ENCODE measurements at regions not wholly inside any gene's neighbourhood (a gene's known extent, or its start where the extent isn't known, plus 50 kb on each side); places are given as distances from the start of the nearest gene placed in this dataset.

DNA sequence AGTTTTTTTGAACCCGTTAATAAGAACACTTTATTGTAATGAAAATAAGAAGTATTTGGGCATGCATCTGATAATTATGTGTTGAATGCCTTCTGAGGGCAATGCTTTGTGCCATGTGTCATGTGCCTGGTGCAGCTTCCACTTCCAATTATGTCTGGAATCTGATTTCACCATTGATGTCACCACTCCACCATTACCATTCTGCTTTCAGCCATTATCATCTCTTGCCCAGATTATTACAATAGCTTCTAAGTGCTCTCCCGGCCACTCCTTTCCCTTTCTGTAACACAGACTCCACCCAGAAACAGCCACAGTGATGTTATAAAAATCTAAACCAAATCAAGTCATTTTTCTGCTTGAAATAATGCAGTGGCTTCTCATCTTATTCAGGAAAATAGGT is 171.7 kb downstream of the C9orf152 start:
- DNase-seq: no peak
- Histone ChIP-seq H3K27ac (ENCODE audit: low read depth in 2 of 2, low read length in 2 of 2) (no peak overlapping the region), H3K9me3 (ENCODE audit: control insufficient read depth in 2 of 3, insufficient read depth in 1 of 3, low read length in 3 of 3) (no peaks in the 10 kb centered on the region), H3K4me3 (ENCODE audit: low read length in 3 of 3) (no peak overlapping the region), H3K36me3 (ENCODE audit: control insufficient read depth in 2 of 3, insufficient read depth in 3 of 3, low read length in 3 of 3) (no peaks in the 10 kb centered on the region), H3K27me3 (ENCODE audit: control insufficient read depth, insufficient read depth, low read length) (no peaks in the 10 kb centered on the region), H3K9ac (ENCODE audit: low read length in 3 of 3) (no peak overlapping the region), H3K4me1 (ENCODE audit: control insufficient read depth in 2 of 3, insufficient read depth in 2 of 3, low read depth in 1 of 3, low read length in 3 of 3) (peaks cover 0 to 12% (median 0%) of the 10 kb centered on the region in 3 donors)
- TF ChIP-seq, protein P1, sequence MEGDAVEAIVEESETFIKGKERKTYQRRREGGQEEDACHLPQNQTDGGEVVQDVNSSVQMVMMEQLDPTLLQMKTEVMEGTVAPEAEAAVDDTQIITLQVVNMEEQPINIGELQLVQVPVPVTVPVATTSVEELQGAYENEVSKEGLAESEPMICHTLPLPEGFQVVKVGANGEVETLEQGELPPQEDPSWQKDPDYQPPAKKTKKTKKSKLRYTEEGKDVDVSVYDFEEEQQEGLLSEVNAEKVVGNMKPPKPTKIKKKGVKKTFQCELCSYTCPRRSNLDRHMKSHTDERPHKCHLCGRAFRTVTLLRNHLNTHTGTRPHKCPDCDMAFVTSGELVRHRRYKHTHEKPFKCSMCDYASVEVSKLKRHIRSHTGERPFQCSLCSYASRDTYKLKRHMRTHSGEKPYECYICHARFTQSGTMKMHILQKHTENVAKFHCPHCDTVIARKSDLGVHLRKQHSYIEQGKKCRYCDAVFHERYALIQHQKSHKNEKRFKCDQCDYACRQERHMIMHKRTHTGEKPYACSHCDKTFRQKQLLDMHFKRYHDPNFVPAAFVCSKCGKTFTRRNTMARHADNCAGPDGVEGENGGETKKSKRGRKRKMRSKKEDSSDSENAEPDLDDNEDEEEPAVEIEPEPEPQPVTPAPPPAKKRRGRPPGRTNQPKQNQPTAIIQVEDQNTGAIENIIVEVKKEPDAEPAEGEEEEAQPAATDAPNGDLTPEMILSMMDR (IDR thresholded peaks at IDR 0.05; ENCODE audit: borderline replicate concordance, extremely low read depth, insufficient read depth): no peak
- no peak for FAIRE-seq
- intact Hi-C loops (cut with DNase I): no loop called here

DNA sequence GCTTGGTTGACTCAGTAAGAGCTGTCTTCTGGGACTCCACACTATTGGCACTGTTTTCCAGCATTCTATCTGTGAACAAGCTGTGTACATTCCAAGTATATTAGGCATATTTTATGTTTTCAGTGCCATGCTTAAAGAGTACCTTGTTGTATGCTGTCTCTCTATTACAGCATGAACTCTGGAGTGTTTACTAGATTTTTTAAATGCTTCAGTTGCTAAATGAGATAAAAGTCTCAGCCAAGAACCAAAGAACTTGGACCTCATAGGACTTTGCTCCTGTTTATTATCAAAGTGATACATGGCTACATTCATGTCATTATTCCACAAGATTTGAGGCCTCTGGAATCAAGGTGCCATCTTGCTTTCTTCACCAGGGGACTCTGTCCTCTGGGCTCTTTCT is 167.2 kb downstream of the C9orf152 start:
- peak; percentile 66 for FAIRE-seq

DNA sequence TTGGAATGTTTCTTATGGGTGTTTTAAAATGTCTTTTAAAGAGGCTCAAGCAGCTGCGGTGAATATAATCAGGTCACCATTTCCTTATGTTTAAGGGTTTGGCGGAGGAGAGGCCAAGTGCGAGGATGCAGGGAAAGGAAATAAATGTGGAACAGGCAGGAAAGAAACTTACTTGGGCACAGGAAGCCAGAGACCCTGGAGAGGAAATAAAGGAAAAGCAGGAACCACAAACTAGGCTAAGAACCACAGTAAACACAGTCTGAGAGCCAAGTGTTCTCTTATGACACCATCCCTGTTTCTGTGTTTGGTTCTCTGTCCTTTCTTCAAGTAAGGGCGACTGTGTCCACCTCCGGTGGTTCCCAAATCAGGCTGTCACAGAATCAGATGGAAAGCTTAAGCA is 166.5 kb downstream of the C9orf152 start:
- DNase-seq (no peak), FAIRE-seq (no peak)
- Histone ChIP-seq H3K9ac (ENCODE audit: low read length in 3 of 3) (no peak overlapping the region), H3K36me3 (ENCODE audit: control insufficient read depth in 2 of 3, insufficient read depth in 3 of 3, low read length in 3 of 3) (no peaks in the 10 kb centered on the region), H3K9me3 (ENCODE audit: control insufficient read depth in 2 of 3, insufficient read depth in 1 of 3, low read length in 3 of 3) (no peaks in the 10 kb centered on the region), H3K4me1 (ENCODE audit: control insufficient read depth in 2 of 3, insufficient read depth in 2 of 3, low read depth in 1 of 3, low read length in 3 of 3) (peaks cover 0 to 12% (median 0%) of the 10 kb centered on the region in 3 donors), H3K27ac (ENCODE audit: low read depth in 2 of 2, low read length in 2 of 2) (peak overlapping the region; percentile 16 to 43), H3K27me3 (ENCODE audit: control insufficient read depth, insufficient read depth, low read length) (no peaks in the 10 kb centered on the region), H3K4me3 (ENCODE audit: low read length in 3 of 3) (no peak overlapping the region)
- intact Hi-C loops (cut with DNase I): no loop called here
- TF ChIP-seq, protein P1 (IDR thresholded peaks at IDR 0.05; ENCODE audit: borderline replicate concordance, extremely low read depth, insufficient read depth): no peak

More for the DNA sequence above, 167.2 kb downstream of the C9orf152 start:
- no peak for DNase-seq
- Histone ChIP-seq H3K4me1 (ENCODE audit: control insufficient read depth in 2 of 3, insufficient read depth in 2 of 3, low read depth in 1 of 3, low read length in 3 of 3) (peaks cover 0 to 12% (median 0%) of the 10 kb centered on the region in 3 donors), H3K4me3 (ENCODE audit: low read length in 3 of 3) (no peak overlapping the region), H3K9me3 (ENCODE audit: control insufficient read depth in 2 of 3, insufficient read depth in 1 of 3, low read length in 3 of 3) (no peaks in the 10 kb centered on the region), H3K27ac (ENCODE audit: low read depth in 2 of 2, low read length in 2 of 2) (peak overlapping the region; percentile 49 to 53), H3K27me3 (ENCODE audit: control insufficient read depth, insufficient read depth, low read length) (no peaks in the 10 kb centered on the region), H3K9ac (ENCODE audit: low read length in 3 of 3) (no peak overlapping the region), H3K36me3 (ENCODE audit: control insufficient read depth in 2 of 3, insufficient read depth in 3 of 3, low read length in 3 of 3) (no peaks in the 10 kb centered on the region)
- TF ChIP-seq, protein P1 (IDR thresholded peaks at IDR 0.05; ENCODE audit: borderline replicate concordance, extremely low read depth, insufficient read depth): no peak
- intact Hi-C loops (cut with DNase I): no loop called here

Measured in kidney (tissue), 13 donors.